ENCODE measurements at regions not wholly inside any gene's neighbourhood (a gene's known extent, or its start where the extent isn't known, plus 50 kb on each side); places are given as distances from the start of the nearest gene placed in this dataset.

- no peak for TF ChIP-seq CTCF (IDR thresholded peaks at IDR 0.05; ENCODE audit: poor library complexity)
- TF ChIP-seq EZH2phosphoT487 (IDR thresholded peaks at IDR 0.05; ENCODE audit: low read depth, severe bottlenecking, unreplicated experiment) = no peak
Measured at GRCh38 chr5:111597491-111597890, 85.2 kb upstream of the STARD4 start.

Measured in hepatocyte (in vitro differentiated cells).